SK-N-MC (cell line): ENCODE measurements at regions not wholly inside any gene's neighbourhood (a gene's known extent, or its start where the extent isn't known, plus 50 kb on each side); places are given as distances from the start of the nearest gene placed in this dataset.

ENCODE experiments used
- EZH2 ChIP-seq: fragments of 200-600 bp; sonication (generic); IDR thresholded peaks from one replicate; pipeline ENCODE4 v1.6.1; 2017; ENCODE audit warnings: antibody characterized with exemption
- FOXP2 ChIP-seq: optimal IDR thresholded peaks from 2 replicates; pipeline ENCODE3; 2011; ENCODE audit warnings: mild to moderate bottlenecking, moderate library complexity; ENCODE audit not compliant: insufficient read depth; ENCODE audit errors: extremely low read length, control extremely low read depth
- POLR2AphosphoS5 ChIP-seq: IDR thresholded peaks from 2 replicates; pipeline ENCODE4 v1.6.1; 2012; ENCODE audit warnings: mild to moderate bottlenecking, low read depth, low read length, borderline replicate concordance

DNA sequence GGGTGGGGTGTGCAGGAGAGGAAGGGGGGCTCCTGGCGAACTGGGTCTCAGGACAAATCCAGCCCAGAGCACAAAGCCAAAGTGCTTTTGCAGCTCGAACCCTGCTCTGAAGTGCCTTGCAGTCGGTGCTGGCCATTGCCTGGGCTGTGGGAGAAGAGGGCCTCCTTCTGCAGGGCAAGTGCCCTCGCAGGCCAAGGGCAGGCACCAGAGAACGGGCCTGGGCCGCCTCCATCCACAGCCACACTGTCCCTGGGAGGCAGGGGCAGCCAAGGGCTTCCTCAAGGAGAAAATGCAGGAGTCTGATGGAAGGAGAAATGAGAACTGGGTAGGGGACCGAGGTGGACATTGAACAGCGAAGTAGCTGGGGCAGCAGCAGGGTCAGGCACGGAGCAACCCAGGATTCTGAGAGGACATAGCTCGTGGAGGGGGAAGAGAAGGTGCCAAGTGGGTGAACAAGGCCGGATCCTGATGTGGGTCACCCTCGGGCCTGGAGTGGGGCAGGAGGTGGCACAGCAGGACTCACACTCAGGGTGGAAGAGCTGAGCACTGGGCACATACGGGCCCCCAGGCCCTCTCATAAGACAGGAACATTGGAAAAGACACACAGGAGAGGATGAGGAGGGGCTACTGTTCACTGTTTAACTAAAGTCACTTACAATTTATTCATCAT, 312.8 kb upstream of the SALL3 start:
- no peak for TF ChIP-seq EZH2
- TF ChIP-seq POLR2AphosphoS5 = no peak
- no peak for TF ChIP-seq FOXP2
